GM12865 (cell line): ENCODE measurements at regions not wholly inside any gene's neighbourhood (a gene's known extent, or its start where the extent isn't known, plus 50 kb on each side); places are given as distances from the start of the nearest gene placed in this dataset.

Experiments used
- DNase-seq: peaks from one replicate; pipeline ENCODE4 v3.0.0; 2010; ENCODE audit warnings: low read depth
- H3K4me3 ChIP-seq: 2 replicates; pipeline ENCODE4 v1.5.1; 2011; ENCODE audit warnings: mild to moderate bottlenecking, low read depth, low read length, control low read depth
- TF ChIP-seq, protein P1 (sequence below): IDR thresholded peaks from 2 replicates; pipeline ENCODE4 v1.5.1; 2011; ENCODE audit warnings: low read length, control low read depth, low read depth, inconsistent platforms; ENCODE audit not compliant: insufficient read depth; ENCODE audit errors: missing control alignments

DNA sequence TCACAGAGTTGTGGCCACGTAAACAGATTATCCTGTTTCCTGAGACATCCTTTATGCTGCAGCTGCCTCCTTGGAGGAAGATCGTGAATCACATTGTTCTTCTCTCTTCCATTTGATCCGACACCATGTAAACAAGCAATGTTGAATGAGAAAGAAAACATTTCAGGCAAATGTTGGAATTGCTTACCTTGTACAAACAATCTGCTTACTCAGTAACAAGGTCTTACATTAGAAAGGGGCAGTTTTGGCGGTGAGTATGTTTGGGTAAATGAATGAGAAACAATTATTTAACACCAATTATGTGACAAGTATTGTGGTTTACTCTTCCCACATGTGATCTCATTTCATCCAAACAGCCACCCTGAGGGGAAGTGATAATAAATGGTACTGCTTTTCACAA lies 637.8 kb downstream of the RAB28 start:
- TF ChIP-seq, protein P1, sequence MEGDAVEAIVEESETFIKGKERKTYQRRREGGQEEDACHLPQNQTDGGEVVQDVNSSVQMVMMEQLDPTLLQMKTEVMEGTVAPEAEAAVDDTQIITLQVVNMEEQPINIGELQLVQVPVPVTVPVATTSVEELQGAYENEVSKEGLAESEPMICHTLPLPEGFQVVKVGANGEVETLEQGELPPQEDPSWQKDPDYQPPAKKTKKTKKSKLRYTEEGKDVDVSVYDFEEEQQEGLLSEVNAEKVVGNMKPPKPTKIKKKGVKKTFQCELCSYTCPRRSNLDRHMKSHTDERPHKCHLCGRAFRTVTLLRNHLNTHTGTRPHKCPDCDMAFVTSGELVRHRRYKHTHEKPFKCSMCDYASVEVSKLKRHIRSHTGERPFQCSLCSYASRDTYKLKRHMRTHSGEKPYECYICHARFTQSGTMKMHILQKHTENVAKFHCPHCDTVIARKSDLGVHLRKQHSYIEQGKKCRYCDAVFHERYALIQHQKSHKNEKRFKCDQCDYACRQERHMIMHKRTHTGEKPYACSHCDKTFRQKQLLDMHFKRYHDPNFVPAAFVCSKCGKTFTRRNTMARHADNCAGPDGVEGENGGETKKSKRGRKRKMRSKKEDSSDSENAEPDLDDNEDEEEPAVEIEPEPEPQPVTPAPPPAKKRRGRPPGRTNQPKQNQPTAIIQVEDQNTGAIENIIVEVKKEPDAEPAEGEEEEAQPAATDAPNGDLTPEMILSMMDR, result no peak
- H3K4me3 ChIP-seq, result no peak overlapping the region
- DNase-seq, result no peak

DNA sequence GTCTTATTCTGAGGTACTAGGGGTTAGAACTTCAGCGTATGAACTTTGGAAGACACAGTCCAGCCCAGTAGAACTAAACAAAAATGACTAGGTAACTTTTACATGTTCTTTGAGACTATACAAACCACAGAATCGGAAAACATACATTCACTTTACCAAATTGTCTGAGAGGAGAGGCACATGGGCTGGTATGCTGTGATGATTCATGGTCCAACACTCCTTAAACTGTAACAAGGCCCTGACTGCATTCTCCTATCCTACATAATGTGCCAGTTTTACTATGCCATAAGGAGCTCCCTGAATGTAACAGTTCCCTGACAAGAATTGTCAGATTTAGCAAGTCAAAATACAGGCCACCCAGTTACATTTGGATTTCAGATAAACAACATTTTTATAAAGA lies 640.0 kb downstream of the RAB28 start:
- TF ChIP-seq, protein P1, result no peak
- DNase-seq, result no peak
- no peak overlapping the region for H3K4me3 ChIP-seq

DNA sequence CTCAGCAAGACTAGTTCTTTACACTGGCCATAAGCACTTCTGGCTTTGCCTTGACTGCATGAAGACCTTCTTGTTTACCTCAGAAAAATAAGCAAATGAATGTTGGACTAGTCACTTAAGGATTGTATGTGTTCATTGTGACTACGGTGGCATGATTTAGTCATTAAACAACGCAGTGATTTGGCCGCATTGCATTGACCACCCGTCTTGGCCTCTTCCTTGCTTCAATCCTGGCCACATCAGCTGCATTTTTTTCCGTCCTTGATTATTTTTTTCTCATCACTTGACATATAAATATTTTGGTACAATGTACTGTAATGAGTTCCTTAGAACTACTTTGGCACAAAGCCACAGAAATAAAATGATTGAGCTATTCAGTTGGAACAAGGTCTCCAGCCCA lies 656.2 kb downstream of the RAB28 start:
- DNase-seq, result no peak
- TF ChIP-seq, protein P1, result no peak
- no peak overlapping the region for H3K4me3 ChIP-seq

DNA sequence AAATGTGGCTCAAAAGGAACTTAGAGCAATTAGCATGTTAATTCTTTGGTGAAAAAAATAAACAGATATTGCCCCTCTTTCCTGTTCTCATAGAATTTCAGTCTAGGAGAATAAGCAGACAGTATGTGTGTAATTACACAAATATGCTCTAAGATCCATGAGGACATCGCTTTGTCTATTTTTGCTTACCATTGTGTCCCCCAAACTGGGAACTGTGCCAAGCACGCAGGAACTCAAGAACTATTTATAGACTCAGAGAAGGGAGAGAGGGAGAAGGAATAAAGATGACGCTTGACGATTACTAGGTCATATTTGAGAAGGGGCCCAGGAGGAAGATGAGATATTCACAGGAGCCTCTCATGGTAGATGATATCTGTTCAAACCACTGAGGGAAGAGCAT lies 692.6 kb downstream of the RAB28 start:
- no peak for DNase-seq

DNA sequence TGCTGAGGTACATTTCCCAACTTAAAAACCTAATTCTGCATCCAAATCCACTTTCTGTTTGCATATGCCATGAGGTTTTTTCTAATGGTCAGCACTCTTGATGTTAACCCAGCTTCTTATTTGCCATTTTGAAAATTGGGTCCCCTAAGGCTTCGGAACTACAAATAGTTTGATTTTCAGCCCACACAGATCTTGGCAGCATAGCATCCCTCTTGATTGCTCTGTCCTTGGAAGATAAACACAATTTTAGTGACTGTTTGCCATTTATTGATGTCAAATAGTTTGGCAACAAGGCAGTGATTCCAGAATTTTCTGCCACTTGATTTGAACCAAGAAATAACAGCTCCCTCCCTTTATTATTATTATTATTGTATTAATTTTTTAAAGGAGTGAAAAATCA lies 696.9 kb downstream of the RAB28 start:
- H3K4me3 ChIP-seq, result no peak overlapping the region
- TF ChIP-seq, protein P1, result no peak
- DNase-seq, result no peak

More for the DNA sequence above, 692.6 kb downstream of the RAB28 start:
- TF ChIP-seq, protein P1, result no peak
- H3K4me3 ChIP-seq, result no peak overlapping the region

DNA sequence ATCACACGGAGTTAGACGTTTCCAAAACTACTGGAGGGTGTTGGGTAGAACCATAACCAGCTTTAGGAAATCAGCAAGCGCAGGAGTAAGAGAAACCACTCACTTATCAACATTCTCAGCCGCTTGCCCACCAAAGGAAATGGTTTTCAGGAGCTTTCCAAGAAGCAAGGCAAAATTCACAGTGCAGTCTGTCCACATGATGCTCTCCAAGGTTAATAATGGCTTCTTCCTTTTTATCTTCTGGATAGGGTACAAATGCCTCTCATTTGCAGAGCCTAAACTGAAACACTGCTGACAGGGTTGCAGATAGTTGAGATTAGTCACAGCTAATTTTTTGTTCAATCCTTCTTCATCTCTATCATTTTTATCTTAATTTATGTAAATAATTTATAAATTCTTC lies 705.4 kb downstream of the RAB28 start:
- DNase-seq, result no peak
- no peak overlapping the region for H3K4me3 ChIP-seq
- TF ChIP-seq, protein P1, result no peak

DNA sequence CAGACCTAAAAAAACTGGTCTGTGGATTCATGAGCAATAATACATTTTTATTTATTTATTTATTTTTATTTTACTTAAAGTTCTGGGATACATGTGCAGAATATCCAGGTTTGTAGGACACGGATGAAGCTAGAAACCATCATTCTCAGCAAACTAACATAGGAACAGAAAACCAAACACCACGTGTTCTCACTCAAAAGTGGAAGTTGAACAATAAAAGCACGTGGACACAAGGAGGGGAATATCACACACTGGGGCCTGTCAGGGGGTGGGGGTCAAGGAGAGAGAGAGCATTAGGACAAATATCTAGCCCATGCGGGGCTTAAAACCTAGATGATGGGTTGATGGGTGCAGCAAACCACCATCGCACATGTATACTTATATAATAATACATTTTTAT lies 705.9 kb downstream of the RAB28 start:
- TF ChIP-seq, protein P1, result no peak
- no peak overlapping the region for H3K4me3 ChIP-seq
- no peak for DNase-seq
